GM21390 (cell line): ENCODE measurements at regions not wholly inside any gene's neighbourhood (a gene's known extent, or its start where the extent isn't known, plus 50 kb on each side); places are given as distances from the start of the nearest gene placed in this dataset.

Experiments used
- ATAC-seq: cut with Tn5 transposase; IDR thresholded peaks from one replicate; pipeline ENCODE4 v1.9.1; 2021; ENCODE audit not compliant: unreplicated experiment

- ATAC-seq: peak; percentile 96
These were observed 261.6 kb upstream of the LMCD1 start for GRCh38 chr3:8239718-8240695.

GRCh38 chr3:8246070-8246469 is 255.6 kb upstream of the LMCD1 start:
- no peak for ATAC-seq

GRCh38 chr3:8253201-8253600 is 248.4 kb upstream of the LMCD1 start:
- no peak for ATAC-seq

GRCh38 chr3:8254489-8254888 is 247.1 kb upstream of the LMCD1 start:
- no peak for ATAC-seq

- no peak for ATAC-seq
These were observed 245.9 kb upstream of the LMCD1 start for GRCh38 chr3:8255725-8256124.

- ATAC-seq: no peak
These were observed 245.1 kb upstream of the LMCD1 start for GRCh38 chr3:8256441-8257071.

GRCh38 chr3:8261018-8261417 is 240.6 kb upstream of the LMCD1 start:
- ATAC-seq: no peak

- no peak for ATAC-seq
These were observed 234.9 kb upstream of the LMCD1 start for GRCh38 chr3:8266730-8267131.

GRCh38 chr3:8273479-8273878 is 228.1 kb upstream of the LMCD1 start:
- no peak for ATAC-seq

- ATAC-seq: no peak
These were observed 225.6 kb upstream of the LMCD1 start for GRCh38 chr3:8276056-8276455.

GRCh38 chr3:8276506-8276905 is 225.1 kb upstream of the LMCD1 start:
- no peak for ATAC-seq

GRCh38 chr3:8278448-8278847 is 223.2 kb upstream of the LMCD1 start:
- ATAC-seq: no peak

- ATAC-seq: no peak
These were observed 222.1 kb upstream of the LMCD1 start for GRCh38 chr3:8279476-8279875.

- no peak for ATAC-seq
These were observed 221.6 kb upstream of the LMCD1 start for GRCh38 chr3:8279886-8280550.

GRCh38 chr3:8282541-8283165 is 219.0 kb upstream of the LMCD1 start:
- no peak for ATAC-seq

GRCh38 chr3:8283193-8283592 is 218.4 kb upstream of the LMCD1 start:
- ATAC-seq: no peak

- ATAC-seq: no peak
These were observed 215.5 kb upstream of the LMCD1 start for GRCh38 chr3:8286086-8286485.

- no peak for ATAC-seq
These were observed 214.9 kb upstream of the LMCD1 start for GRCh38 chr3:8286749-8287148.

GRCh38 chr3:8290611-8291010 is 211.0 kb upstream of the LMCD1 start:
- no peak for ATAC-seq

- no peak for ATAC-seq
These were observed 205.2 kb upstream of the LMCD1 start for GRCh38 chr3:8296461-8296860.
